Right cardiac atrium (tissue), 5 donors: ENCODE measurements at regions not wholly inside any gene's neighbourhood (a gene's known extent, or its start where the extent isn't known, plus 50 kb on each side); places are given as distances from the start of the nearest gene placed in this dataset.

Experiments used
- ATAC-seq, 2 donors: fragments of 200-7000 bp; cut with Tn5 transposase; one replicate each; pipeline versions ENCODE4 v1.8.0 to v1.9.1; 2020; ENCODE audit warnings: moderate library complexity in 2 of 2, mild to moderate bottlenecking in 1 of 2
- DNase-seq, 3 donors: peaks; one replicate each; pipeline ENCODE4 v3.0.0-alpha.2; 2020
- H3K27ac ChIP-seq: one replicate; pipeline ENCODE4 v1.5.1; 2013; ENCODE audit warnings: mild to moderate bottlenecking, low read length, control low read depth, moderate library complexity
- H3K27me3 ChIP-seq: one replicate; pipeline ENCODE4 v1.6.1; 2013; ENCODE audit not compliant: control insufficient read depth, insufficient read depth
- H3K4me1 ChIP-seq: one replicate; pipeline ENCODE4 v1.6.1; 2013; ENCODE audit warnings: low read length; ENCODE audit not compliant: control insufficient read depth, insufficient read depth
- H3K4me3 ChIP-seq: one replicate; pipeline ENCODE4 v1.5.1; 2013; ENCODE audit warnings: low read length, control low read depth
- H3K9me3 ChIP-seq: one replicate; pipeline ENCODE4 v1.6.1; 2013; ENCODE audit warnings: low read length; ENCODE audit not compliant: control insufficient read depth
- WGBS: extraction: QIAGEN DNeasy Blood & Tissue Kit; methylation state at CpG from one replicate; pipeline ENCODE4 v1.1.7; 2013; 5-methylcytosine and 5-hydroxymethylcytosine counted together
- intact Hi-C, 4 donors: fragments of 100-400 bp; cut with DNase I; formaldehyde crosslinking; loops; one replicate each; pipeline versions ENCODE4 v1.11.0 to v1.14.0; 2022 to 2023
- donor health status: healthy with polysubstance abuse.
- donor health status: DM: no; HTN: yes; CAD: no.
- donor health status: DM: no; HTN: no; CAD: no.
- donor health status: DM: no; HTN: yes; CAD: no; lungs with severe emphysema.
- donor health status: DM: yes; HTN: yes; CAD: no.

GRCh38 chr6:145003145-145003544 lies 718.0 kb downstream of the UTRN start:
- Histone ChIP-seq H3K27ac (no peak overlapping the region), H3K4me3 (no peak overlapping the region), H3K4me1 (no peaks in the 10 kb centered on the region), H3K9me3 (no peaks in the 10 kb centered on the region), H3K27me3 (no peaks in the 10 kb centered on the region)
- DNase-seq = no peak
- no peak for ATAC-seq
- WGBS = 84% methylated on average over 2 of the region's 2 CpGs
- intact Hi-C loops = no loop called here

- Histone ChIP-seq H3K4me1 (no peaks in the 10 kb centered on the region), H3K4me3 (no peak overlapping the region), H3K27ac (no peak overlapping the region), H3K9me3 (no peaks in the 10 kb centered on the region), H3K27me3 (no peaks in the 10 kb centered on the region)
- intact Hi-C loops = no loop called here
- 94% methylated on average over 6 of the region's 6 CpGs for WGBS
- ATAC-seq (no peak), DNase-seq (no peak)
Measured at GRCh38 chr6:145006914-145007313, 721.8 kb downstream of the UTRN start.

DNA sequence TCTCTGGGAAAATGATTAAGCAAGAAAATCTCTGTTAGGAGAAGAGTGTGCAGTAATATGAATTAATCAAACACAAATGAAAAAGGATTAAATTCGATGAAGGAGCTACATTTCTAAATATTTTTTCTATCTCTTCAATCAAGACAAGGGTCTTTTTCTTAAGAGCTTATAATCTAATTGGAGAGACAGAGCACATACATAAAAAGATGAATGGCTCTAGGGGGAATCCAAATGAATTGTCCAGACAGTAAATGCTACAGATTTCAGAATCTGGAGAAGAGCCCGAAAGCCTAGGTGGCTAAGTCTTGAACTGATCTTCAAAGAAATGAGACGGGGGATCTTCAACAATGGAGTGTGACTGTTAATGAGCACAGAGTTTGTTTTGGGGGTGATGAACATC lies 723.6 kb downstream of the UTRN start:
- 82% methylated on average over 3 of the region's 3 CpGs for WGBS
- H3K27me3 ChIP-seq = no peaks in the 10 kb centered on the region

DNA sequence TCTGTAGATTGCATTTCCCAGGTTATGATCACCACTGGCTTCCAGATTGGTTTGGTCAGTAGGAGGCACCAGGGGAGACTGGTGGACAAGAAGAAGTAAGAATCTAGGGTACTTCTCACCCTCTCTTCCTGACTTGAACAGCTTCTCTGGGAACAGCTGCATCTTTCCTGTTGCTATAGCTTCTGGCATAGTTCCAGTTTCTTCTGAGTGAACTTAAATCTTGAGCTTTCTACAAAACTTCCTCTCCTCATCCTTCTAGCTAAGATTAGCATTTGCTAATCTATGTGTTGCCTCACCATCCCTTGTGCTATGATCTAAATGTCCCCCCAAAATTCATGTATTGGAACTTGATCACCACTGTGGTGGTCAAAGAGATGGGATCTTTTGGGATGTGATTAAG lies 724.6 kb downstream of the UTRN start:
- no peaks in the 10 kb centered on the region for H3K27me3 ChIP-seq
- no peak for ATAC-seq
- H3K27ac ChIP-seq = no peak overlapping the region
- intact Hi-C loops = no loop called here
- H3K9me3 ChIP-seq = no peaks in the 10 kb centered on the region
- no peak overlapping the region for H3K4me3 ChIP-seq
- DNase-seq = no peak
- no peaks in the 10 kb centered on the region for H3K4me1 ChIP-seq

More for the DNA sequence above, 723.6 kb downstream of the UTRN start:
- ATAC-seq = no peak
- Histone ChIP-seq H3K4me1 (no peaks in the 10 kb centered on the region), H3K9me3 (no peaks in the 10 kb centered on the region), H3K27ac (no peak overlapping the region), H3K4me3 (no peak overlapping the region)
- no peak for DNase-seq
- intact Hi-C loops = no loop called here

DNA sequence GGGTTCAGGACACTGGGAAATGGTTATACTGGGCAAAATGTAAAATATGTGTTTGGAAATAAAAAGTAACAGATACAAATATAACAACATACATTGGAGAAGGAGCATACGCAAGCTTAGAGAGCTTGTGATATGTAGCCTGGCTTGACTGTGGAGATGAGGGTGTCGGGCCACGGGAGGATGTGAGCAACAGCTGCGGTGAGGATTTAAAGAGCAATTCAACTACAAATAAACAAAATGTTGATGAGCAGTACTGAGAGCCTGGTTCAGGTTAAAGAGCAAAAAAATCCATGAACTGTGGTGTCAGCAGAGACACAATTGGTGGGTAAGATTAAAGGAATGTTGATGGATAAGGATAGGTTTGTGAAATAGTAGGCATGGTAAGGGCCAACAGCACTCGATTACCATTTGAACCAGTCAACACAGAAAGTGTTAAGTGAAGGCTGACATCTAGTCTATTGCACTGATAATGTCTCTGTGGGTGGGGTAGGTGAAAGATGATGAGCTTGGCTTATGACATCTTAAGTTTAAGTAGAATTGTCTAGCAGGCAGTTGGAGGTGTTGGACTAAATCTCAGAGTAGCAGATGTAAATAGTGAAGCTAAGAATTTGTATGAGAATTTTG lies 723.2 kb downstream of the EPM2A start:
- no peaks in the 10 kb centered on the region for H3K9me3 ChIP-seq
- no peaks in the 10 kb centered on the region for H3K4me1 ChIP-seq
- WGBS = 43% methylated on average over 5 of the region's 5 CpGs
- peak; percentile 47 to 67 for ATAC-seq
- H3K27ac ChIP-seq = no peak overlapping the region
- no peaks in the 10 kb centered on the region for H3K27me3 ChIP-seq
- H3K4me3 ChIP-seq = no peak overlapping the region
- intact Hi-C loops = no loop called here
- no peak for DNase-seq

DNA sequence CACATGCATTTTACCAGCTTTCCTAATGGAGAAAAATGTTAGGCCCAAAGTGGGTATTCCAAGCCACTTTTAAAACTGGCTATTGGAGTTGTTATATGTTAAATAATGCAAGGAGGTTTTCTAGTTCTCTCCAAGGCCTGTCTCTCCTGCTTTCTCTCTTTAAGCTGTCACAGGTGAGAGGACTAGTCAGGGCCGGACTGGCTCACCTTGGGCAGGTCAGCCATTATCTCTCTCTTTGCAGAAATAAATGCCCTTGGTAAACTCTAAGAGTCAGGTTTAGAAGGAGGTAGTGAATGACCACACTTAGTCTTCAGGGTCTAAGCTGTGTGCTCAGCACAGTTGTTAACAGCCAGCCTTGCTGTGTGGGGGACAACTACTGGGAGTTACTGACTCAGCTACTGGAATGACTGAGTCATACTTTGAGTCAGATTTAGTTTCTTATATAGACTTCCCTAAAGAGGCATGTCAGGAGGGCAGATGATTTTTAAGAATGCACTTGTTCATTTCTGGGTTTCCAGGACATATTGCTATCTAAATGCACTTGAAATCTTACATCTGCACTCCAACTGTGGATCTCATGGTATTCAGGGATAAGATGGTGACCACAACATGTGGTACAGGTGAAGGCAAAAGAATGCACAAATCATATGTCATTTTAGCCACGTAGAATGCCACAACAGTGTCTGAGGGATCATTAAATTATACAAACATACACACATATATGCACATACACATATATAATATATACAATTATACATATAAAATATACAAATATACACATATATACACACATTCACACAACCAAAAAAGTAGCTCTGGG lies 719.4 kb downstream of the EPM2A start:
- DNase-seq (peak in 1 of 3 donors; percentile 15), ATAC-seq (peak; percentile 52 to 77)
- Histone ChIP-seq H3K27me3 (no peaks in the 10 kb centered on the region), H3K4me1 (no peaks in the 10 kb centered on the region), H3K27ac (no peak overlapping the region), H3K4me3 (no peak overlapping the region), H3K9me3 (no peaks in the 10 kb centered on the region)
- intact Hi-C loops = no loop called here
- 86% methylated on average over 2 of the region's 2 CpGs for WGBS

DNA sequence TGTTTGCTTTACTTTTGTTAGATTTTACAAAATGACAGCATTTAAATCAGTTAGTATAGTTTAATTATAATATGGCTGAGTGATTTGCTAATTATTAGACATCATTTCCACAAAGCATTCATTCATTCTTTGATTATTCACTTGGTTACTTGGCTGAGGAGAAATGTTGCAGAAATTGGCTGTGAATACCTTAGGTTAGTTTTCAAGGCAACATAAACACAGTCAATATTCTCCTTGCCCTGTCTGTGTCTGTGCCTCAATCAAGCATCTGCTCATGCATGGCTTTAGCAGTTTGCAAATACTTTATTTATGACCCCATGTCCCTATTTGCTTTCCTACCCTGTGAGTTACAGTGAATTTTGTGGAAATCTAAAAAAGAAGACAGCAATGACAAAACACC lies 718.3 kb downstream of the EPM2A start:
- ATAC-seq = no peak
- intact Hi-C loops = no loop called here
- Histone ChIP-seq H3K9me3 (no peaks in the 10 kb centered on the region), H3K27ac (no peak overlapping the region), H3K4me3 (no peak overlapping the region), H3K27me3 (no peaks in the 10 kb centered on the region), H3K4me1 (no peaks in the 10 kb centered on the region)
- no peak for DNase-seq

GRCh38 chr6:145017516-145017915 lies 717.8 kb downstream of the EPM2A start:
- WGBS = 68% methylated on average over 4 of the region's 4 CpGs
- no peak overlapping the region for H3K27ac ChIP-seq
- H3K27me3 ChIP-seq = no peaks in the 10 kb centered on the region
- H3K4me1 ChIP-seq = no peaks in the 10 kb centered on the region
- intact Hi-C loops = no loop called here
- H3K4me3 ChIP-seq = no peak overlapping the region
- DNase-seq (no peak), ATAC-seq (no peak)
- H3K9me3 ChIP-seq = no peaks in the 10 kb centered on the region

DNA sequence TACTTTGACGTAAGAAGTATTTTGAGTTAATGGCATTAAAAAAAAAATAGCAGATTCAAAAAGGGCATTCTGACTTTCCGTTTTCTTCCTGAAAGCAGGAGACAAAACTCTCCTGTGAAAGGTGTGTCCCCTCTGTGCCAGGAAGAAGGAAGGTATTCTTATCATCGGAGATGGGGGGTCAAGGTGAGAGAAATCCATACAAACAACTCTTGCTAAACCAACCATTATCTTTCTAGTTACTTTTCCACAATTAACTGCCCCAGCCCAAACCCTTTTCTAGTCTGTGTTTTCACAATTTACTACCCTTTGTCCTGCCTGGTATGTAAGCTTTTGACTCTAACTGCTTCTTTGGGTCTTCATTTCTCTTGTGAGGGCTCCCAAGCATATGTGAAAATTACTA lies 717.3 kb downstream of the EPM2A start:
- ATAC-seq = no peak
- no peak for DNase-seq
- Histone ChIP-seq H3K4me3 (no peak overlapping the region), H3K4me1 (no peaks in the 10 kb centered on the region), H3K9me3 (no peaks in the 10 kb centered on the region), H3K27ac (no peak overlapping the region), H3K27me3 (no peaks in the 10 kb centered on the region)
- intact Hi-C loops = no loop called here
- 90% methylated on average over 3 of the region's 3 CpGs for WGBS

GRCh38 chr6:145020114-145020513 lies 715.2 kb downstream of the EPM2A start:
- intact Hi-C loops = no loop called here
- ATAC-seq = no peak
- Histone ChIP-seq H3K27ac (no peak overlapping the region), H3K27me3 (no peaks in the 10 kb centered on the region), H3K4me3 (no peak overlapping the region), H3K9me3 (no peaks in the 10 kb centered on the region), H3K4me1 (no peaks in the 10 kb centered on the region)
- DNase-seq = no peak
- WGBS = 86% methylated on average over 2 of the region's 2 CpGs

DNA sequence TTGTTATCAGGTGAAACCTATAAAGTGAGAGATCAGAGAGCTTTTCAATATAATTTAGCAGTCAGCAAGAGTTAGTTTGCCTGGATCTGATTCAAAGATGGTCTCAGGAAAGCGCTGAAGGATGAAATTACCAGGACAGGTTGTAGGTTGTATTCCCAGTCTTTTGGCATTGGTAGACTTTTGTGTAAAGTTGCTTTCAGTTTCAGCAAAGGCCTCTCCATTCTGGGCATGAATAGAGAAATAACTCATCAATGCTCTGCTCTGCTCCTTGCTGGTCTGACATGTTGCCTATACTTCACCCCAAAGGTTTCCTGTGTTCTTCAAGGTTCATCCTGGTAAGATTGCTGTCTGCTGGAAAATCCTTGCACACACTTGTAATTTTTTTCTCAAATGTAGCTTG lies 714.8 kb downstream of the EPM2A start:
- ATAC-seq (no peak), DNase-seq (no peak)
- no peak overlapping the region for H3K27ac ChIP-seq
- intact Hi-C loops = no loop called here
- H3K9me3 ChIP-seq = no peaks in the 10 kb centered on the region
- 97% methylated on average over 1 of the region's 1 CpG for WGBS
- H3K4me3 ChIP-seq = no peak overlapping the region
- no peaks in the 10 kb centered on the region for H3K27me3 ChIP-seq
- no peaks in the 10 kb centered on the region for H3K4me1 ChIP-seq
